Smooth muscle cell (in vitro differentiated cells): ENCODE measurements at regions not wholly inside any gene's neighbourhood (a gene's known extent, or its start where the extent isn't known, plus 50 kb on each side); places are given as distances from the start of the nearest gene placed in this dataset.

ENCODE experiments used
- DNase-seq: peaks from one replicate; lab custom pipeline; 2025; ENCODE audit not compliant: unreplicated experiment; lab: John Stamatoyannopoulos, UW
- H2AFZ ChIP-seq: fragments of 200-600 bp; sonication (generic); 2 replicates; pipeline ENCODE4 v1.6.0; 2016; ENCODE audit warnings: antibody characterized with exemption, low read depth, mild to moderate bottlenecking
- H3F3A ChIP-seq: fragments of 200-600 bp; sonication (generic); 2 replicates; pipeline ENCODE4 v1.6.0; 2017; ENCODE audit warnings: antibody characterized with exemption, low read depth
- H3K27ac ChIP-seq: fragments of 200-600 bp; sonication (generic); 2 replicates; pipeline ENCODE4 v1.5.1; 2016; ENCODE audit warnings: low read depth, mild to moderate bottlenecking
- H3K27me3 ChIP-seq: fragments of 200-600 bp; sonication (generic); 2 replicates; pipeline ENCODE4 v1.6.1; 2016; ENCODE audit warnings: low read depth, mild to moderate bottlenecking
- H3K36me3 ChIP-seq: fragments of 200-600 bp; sonication (generic); 2 replicates; pipeline ENCODE4 v1.5.1; 2016; ENCODE audit warnings: low read depth
- H3K4me1 ChIP-seq: fragments of 200-600 bp; sonication (generic); 2 replicates; pipeline ENCODE4 v1.5.1; 2016; ENCODE audit warnings: low read depth
- H3K4me2 ChIP-seq: fragments of 200-600 bp; sonication (generic); 2 replicates; pipeline ENCODE4 v1.6.0; 2016; ENCODE audit warnings: mild to moderate bottlenecking
- H3K4me3 ChIP-seq: fragments of 200-600 bp; sonication (generic); 2 replicates; pipeline ENCODE4 v1.5.1; 2016; ENCODE audit warnings: mild to moderate bottlenecking
- H3K79me2 ChIP-seq: fragments of 200-600 bp; sonication (generic); 2 replicates; pipeline ENCODE4 v1.6.0; 2016; ENCODE audit warnings: low read depth, mild to moderate bottlenecking
- H3K9ac ChIP-seq: fragments of 200-600 bp; sonication (generic); 2 replicates; pipeline ENCODE4 v1.6.0; 2016; ENCODE audit warnings: low read depth
- H3K9me3 ChIP-seq: fragments of 200-600 bp; sonication (generic); replicated peaks from 2 replicates; pipeline ENCODE4 v1.5.1; 2016; ENCODE audit warnings: low read depth
- H4K20me1 ChIP-seq: fragments of 200-600 bp; sonication (generic); 2 replicates; pipeline ENCODE4 v1.6.0; 2016; ENCODE audit warnings: low read depth
- WGBS: methylation state at CpG from one replicate; pipeline ENCODE4 v1.1.7; 2016; ENCODE audit warnings: low lambda C conversion rate; 5-methylcytosine and 5-hydroxymethylcytosine counted together
- TF ChIP-seq, protein P1 (sequence below): fragments of 200-600 bp; sonication (generic); IDR thresholded peaks from 2 replicates; pipeline ENCODE4 v1.5.1; 2017; ENCODE audit warnings: borderline replicate concordance, mild to moderate bottlenecking, antibody characterized with exemption; ENCODE audit not compliant: insufficient read depth, poor library complexity, severe bottlenecking

DNA sequence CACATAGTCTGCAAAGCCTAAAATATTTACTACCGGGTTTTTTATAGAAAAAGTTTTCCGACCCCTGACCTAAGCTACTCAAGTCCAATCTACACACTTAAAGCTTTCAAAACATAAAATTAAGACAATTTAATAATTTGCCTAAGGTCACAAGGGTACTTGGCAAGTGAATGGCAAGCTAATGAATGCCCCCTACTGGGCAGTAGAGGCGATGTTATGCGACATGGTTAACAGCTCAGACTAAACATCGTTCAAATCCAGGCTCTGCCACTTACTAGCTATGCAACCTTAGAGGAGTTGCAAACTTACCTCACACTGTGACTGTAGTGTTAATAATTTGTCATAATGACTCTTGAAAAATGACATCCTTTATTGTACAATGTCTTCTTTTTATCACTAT is 317.2 kb upstream of the NFIA start:
- Histone ChIP-seq H3K9me3 (no peaks in the 10 kb centered on the region), H3K4me1 (no peaks in the 10 kb centered on the region), H3K27ac (no peak overlapping the region), H2AFZ (no peak overlapping the region), H3K27me3 (no peaks in the 10 kb centered on the region), H3K79me2 (no peaks in the 10 kb centered on the region), H3K4me3 (no peak overlapping the region), H3K36me3 (no peaks in the 10 kb centered on the region), H3K4me2 (no peak overlapping the region), H4K20me1 (no peaks in the 10 kb centered on the region), H3F3A (no peaks in the 10 kb centered on the region), H3K9ac (no peak overlapping the region)
- no peak for DNase-seq
- 41% methylated on average over 5 of the region's 5 CpGs for WGBS
- TF ChIP-seq, protein P1, sequence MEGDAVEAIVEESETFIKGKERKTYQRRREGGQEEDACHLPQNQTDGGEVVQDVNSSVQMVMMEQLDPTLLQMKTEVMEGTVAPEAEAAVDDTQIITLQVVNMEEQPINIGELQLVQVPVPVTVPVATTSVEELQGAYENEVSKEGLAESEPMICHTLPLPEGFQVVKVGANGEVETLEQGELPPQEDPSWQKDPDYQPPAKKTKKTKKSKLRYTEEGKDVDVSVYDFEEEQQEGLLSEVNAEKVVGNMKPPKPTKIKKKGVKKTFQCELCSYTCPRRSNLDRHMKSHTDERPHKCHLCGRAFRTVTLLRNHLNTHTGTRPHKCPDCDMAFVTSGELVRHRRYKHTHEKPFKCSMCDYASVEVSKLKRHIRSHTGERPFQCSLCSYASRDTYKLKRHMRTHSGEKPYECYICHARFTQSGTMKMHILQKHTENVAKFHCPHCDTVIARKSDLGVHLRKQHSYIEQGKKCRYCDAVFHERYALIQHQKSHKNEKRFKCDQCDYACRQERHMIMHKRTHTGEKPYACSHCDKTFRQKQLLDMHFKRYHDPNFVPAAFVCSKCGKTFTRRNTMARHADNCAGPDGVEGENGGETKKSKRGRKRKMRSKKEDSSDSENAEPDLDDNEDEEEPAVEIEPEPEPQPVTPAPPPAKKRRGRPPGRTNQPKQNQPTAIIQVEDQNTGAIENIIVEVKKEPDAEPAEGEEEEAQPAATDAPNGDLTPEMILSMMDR: peak; percentile 59

DNA sequence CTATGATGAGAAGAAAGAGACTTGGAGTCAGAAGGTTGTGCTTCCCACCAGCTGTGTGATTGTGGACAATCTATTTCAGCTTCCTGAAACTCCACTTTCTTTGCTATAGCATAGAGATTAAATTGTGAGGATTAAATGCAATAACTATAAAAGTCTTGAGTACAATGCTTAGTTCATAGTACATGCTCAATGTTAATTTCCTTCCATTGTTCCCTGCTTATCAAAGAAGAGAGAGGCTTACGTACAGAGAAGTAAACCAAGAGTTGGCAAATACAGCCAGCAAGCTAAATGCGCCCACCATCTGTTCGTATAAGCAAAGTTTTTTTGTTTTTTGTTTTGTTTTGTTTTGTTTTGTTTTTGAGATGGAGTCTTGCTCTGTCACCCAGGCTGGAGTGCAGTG is 317.9 kb upstream of the NFIA start:
- Histone ChIP-seq H3K27ac (no peak overlapping the region), H3K36me3 (no peaks in the 10 kb centered on the region), H3K4me3 (no peak overlapping the region), H3K4me2 (no peak overlapping the region), H3K27me3 (no peaks in the 10 kb centered on the region), H3K4me1 (no peaks in the 10 kb centered on the region), H3F3A (no peaks in the 10 kb centered on the region), H3K9me3 (no peaks in the 10 kb centered on the region), H4K20me1 (no peaks in the 10 kb centered on the region), H2AFZ (no peak overlapping the region), H3K9ac (no peak overlapping the region), H3K79me2 (no peaks in the 10 kb centered on the region)
- TF ChIP-seq, protein P1: no peak
- no peak for DNase-seq
- 94% methylated on average over 3 of the region's 3 CpGs for WGBS

DNA sequence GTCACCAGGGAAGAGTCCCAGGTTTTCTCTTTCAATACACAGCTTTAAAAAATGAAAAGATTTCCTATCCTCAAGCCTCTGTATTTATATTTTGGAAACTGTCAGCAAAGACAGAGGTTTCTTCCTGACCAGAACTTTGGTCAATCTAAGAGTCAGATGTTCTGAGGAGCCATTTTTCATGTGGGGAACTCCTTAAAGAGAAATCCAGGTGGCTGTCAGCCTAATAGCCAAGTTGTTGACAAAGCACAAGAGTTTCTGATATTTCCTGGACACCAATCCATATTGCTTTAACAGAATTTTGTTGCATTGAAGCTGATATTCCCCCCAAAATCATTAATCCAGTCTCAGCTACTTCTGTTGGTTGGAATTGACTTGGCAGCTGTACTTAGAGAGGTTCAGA is 318.6 kb upstream of the NFIA start:
- Histone ChIP-seq H3K27ac (no peak overlapping the region), H3K79me2 (no peaks in the 10 kb centered on the region), H3K4me2 (no peak overlapping the region), H2AFZ (no peak overlapping the region), H3K4me3 (no peak overlapping the region), H3K36me3 (no peaks in the 10 kb centered on the region), H4K20me1 (no peaks in the 10 kb centered on the region), H3K9ac (no peak overlapping the region), H3K4me1 (no peaks in the 10 kb centered on the region), H3K27me3 (no peaks in the 10 kb centered on the region), H3F3A (no peaks in the 10 kb centered on the region), H3K9me3 (no peaks in the 10 kb centered on the region)
- no peak for DNase-seq
- TF ChIP-seq, protein P1: no peak

DNA sequence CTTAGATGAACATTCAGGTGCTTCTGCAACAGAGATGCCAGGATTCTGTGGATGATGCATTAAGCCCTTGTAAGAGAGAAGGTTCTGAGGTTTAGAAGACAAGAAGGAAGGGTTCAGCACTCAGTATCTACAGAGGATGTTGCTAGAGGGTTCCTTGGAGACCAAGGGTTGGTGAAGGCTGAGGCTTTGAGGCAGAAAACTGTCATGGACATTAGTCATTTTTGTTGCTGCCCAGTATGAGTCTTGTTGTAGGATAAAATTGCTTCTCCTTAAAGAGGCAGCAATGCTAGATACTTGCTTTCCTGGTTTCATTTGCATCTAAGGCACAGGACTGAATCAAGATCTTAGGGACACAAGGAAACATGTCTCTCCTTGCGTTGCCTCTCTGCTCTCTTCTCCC is 319.4 kb upstream of the NFIA start:
- Histone ChIP-seq H3K4me1 (no peaks in the 10 kb centered on the region), H3K4me3 (no peak overlapping the region), H3K9me3 (no peaks in the 10 kb centered on the region), H4K20me1 (no peaks in the 10 kb centered on the region), H2AFZ (no peak overlapping the region), H3K27ac (no peak overlapping the region), H3F3A (no peaks in the 10 kb centered on the region), H3K4me2 (peak overlapping the region; percentile 6), H3K36me3 (no peaks in the 10 kb centered on the region), H3K27me3 (no peaks in the 10 kb centered on the region), H3K9ac (no peak overlapping the region), H3K79me2 (no peaks in the 10 kb centered on the region)
- DNase-seq: no peak
- WGBS: 83% methylated on average over 1 of the region's 1 CpG
- TF ChIP-seq, protein P1: no peak
